Caco-2 (cell line): ENCODE measurements at regions not wholly inside any gene's neighbourhood (a gene's known extent, or its start where the extent isn't known, plus 50 kb on each side); places are given as distances from the start of the nearest gene placed in this dataset.
A peak's percentile ranks its signal among the peaks of the same experiment; 100 is the strongest.

Source experiments
- BruUV-seq: library from RNA; stranded (reverse); fragments of 400-500 nt; replicated peaks from 2 replicates; lab custom pipeline; 2021; lab: Mats Ljungman, UMichigan
- CTCF ChIA-PET: fragments of 300-600 bp; sonication (Branson Sonifier 250); formaldehyde crosslinking; loops from one replicate; lab custom pipeline; 2022; ENCODE audit warnings: antibody characterized with exemption; lab: Charles Lee
- POLR2A ChIA-PET: fragments of 300-600 bp; sonication (Branson Sonifier 250); formaldehyde crosslinking; loops from one replicate; lab custom pipeline; 2022; ENCODE audit warnings: antibody characterized with exemption; lab: Charles Lee
- DNase-seq, 2 experiments: peaks; one replicate each; pipeline versions ENCODE4 v3.0.0 to v3.0.0-alpha.2; 2020 to 2022
- H3K27me3 ChIP-seq: replicated peaks from 2 replicates; pipeline ENCODE4 v1.6.0; 2011; ENCODE audit warnings: low read length; ENCODE audit not compliant: control insufficient read depth, insufficient read depth
- H3K36me3 ChIP-seq: 2 replicates; pipeline ENCODE4 v1.5.1; 2011; ENCODE audit warnings: low read length; ENCODE audit not compliant: control insufficient read depth, insufficient read depth
- H3K4me1 ChIP-seq: fragments of 250-450 bp; sonication (Bioruptor Pico); 2 replicates; pipeline ENCODE4 v1.5.1; 2020; ENCODE audit warnings: mild to moderate bottlenecking
- H3K4me3 ChIP-seq: 2 replicates; pipeline ENCODE4 v1.5.1; 2011; ENCODE audit warnings: low read depth, mild to moderate bottlenecking, control low read depth, low read length
- H3K9me3 ChIP-seq: fragments of 250-450 bp; sonication (Bioruptor Pico); 2 replicates; pipeline ENCODE4 v1.5.1; 2020; ENCODE audit warnings: mild to moderate bottlenecking, moderate library complexity
- H3K27ac Mint-ChIP-seq: one replicate; pipeline ENCODE4 v1.8.0; 2022; ENCODE audit warnings: mixed read lengths; ENCODE audit not compliant: unreplicated experiment
- H3K27me3 Mint-ChIP-seq: one replicate; pipeline ENCODE4 v1.8.0; 2022; ENCODE audit warnings: mixed read lengths; ENCODE audit not compliant: insufficient read depth, unreplicated experiment
- H3K36me3 Mint-ChIP-seq: one replicate; pipeline ENCODE4 v1.8.0; 2022; ENCODE audit warnings: mild to moderate bottlenecking, mixed read lengths; ENCODE audit not compliant: insufficient read depth, unreplicated experiment
- H3K4me1 Mint-ChIP-seq: one replicate; pipeline ENCODE4 v1.8.0; 2022; ENCODE audit warnings: low read depth, mixed read lengths; ENCODE audit not compliant: unreplicated experiment
- H3K4me3 Mint-ChIP-seq: one replicate; pipeline ENCODE4 v1.8.0; 2022; ENCODE audit warnings: mild to moderate bottlenecking, moderate library complexity, mixed read lengths; ENCODE audit not compliant: unreplicated experiment
- H3K9me3 Mint-ChIP-seq: one replicate; pipeline ENCODE4 v1.8.0; 2022; ENCODE audit warnings: mixed read lengths; ENCODE audit not compliant: unreplicated experiment
- CTCF ChIP-seq, 2 experiments: fragments of 200-600 bp in 1 of 2; IDR thresholded peaks; 1 replicate in 1 of 2; 2 replicates in 1 of 2; pipeline versions ENCODE4 v1.5.1 to v1.8.0; 2011 to 2022; ENCODE audit warnings: antibody characterized with exemption in 1 of 2, control low read depth in 1 of 2, inconsistent platforms in 1 of 2, low read depth in 1 of 2, low read length in 1 of 2, mild to moderate bottlenecking in 1 of 2, moderate library complexity in 1 of 2; ENCODE audit not compliant: insufficient read depth in 1 of 2, severe bottlenecking in 1 of 2, unreplicated experiment in 1 of 2
- intact Hi-C: fragments of 100-400 bp; cut with micrococcal nuclease; formaldehyde crosslinking; loops from one replicate; pipeline ENCODE4 v1.10.0; 2022; ENCODE audit not compliant: unreplicated experiment

- peak in 1 of 2 experiments; percentile 28 for DNase-seq
- Mint-ChIP-seq H3K36me3 (no peaks in the 10 kb centered on the region), H3K27me3 (peaks cover 3% of the 10 kb centered on the region), H3K4me1 (peaks cover 15% of the 10 kb centered on the region), H3K27ac (no peak overlapping the region), H3K9me3 (no peaks in the 10 kb centered on the region), H3K4me3 (no peak overlapping the region)
- TF ChIP-seq CTCF (IDR thresholded peaks at IDR 0.05; ENCODE audit: insufficient read depth in 1 of 2, low read depth in 1 of 2, low read length in 1 of 2, severe bottlenecking in 1 of 2, unreplicated experiment in 1 of 2) = no peak
- ChIA-PET CTCF (no interaction called here), POLR2A (no interaction called here)
- Histone ChIP-seq H3K36me3 (no peaks in the 10 kb centered on the region), H3K4me1 (peaks cover 7% of the 10 kb centered on the region; the same call in 1 of the 2 replicates), H3K27me3 (no peaks in the 10 kb centered on the region), H3K4me3 (no peak overlapping the region), H3K9me3 (no peaks in the 10 kb centered on the region)
- intact Hi-C loops = loop anchor here (1.0 kb wide), 1 partner anchor 132 kb away; no protein-coding TSS in a partner anchor
- BruUV-seq = no TSS peak
These were observed 597.8 kb downstream of the EFNA5 start for GRCh38 chr5:107072967-107073366.

GRCh38 chr5:107072440-107072839 is 598.3 kb downstream of the EFNA5 start:
- H3K4me1 ChIP-seq = peaks cover 7% of the 10 kb centered on the region; the same call in 1 of the 2 replicates
- DNase-seq = no peak
- intact Hi-C loops = no loop called here
- H3K36me3 Mint-ChIP-seq = no peaks in the 10 kb centered on the region
- peaks cover 15% of the 10 kb centered on the region for H3K4me1 Mint-ChIP-seq
- H3K9me3 Mint-ChIP-seq = no peaks in the 10 kb centered on the region
- H3K27me3 ChIP-seq = no peaks in the 10 kb centered on the region
- ChIA-PET POLR2A (no interaction called here), CTCF (no interaction called here)
- no TSS peak for BruUV-seq
- no peak for TF ChIP-seq CTCF (IDR thresholded peaks at IDR 0.05; ENCODE audit: insufficient read depth in 1 of 2, low read depth in 1 of 2, low read length in 1 of 2, severe bottlenecking in 1 of 2, unreplicated experiment in 1 of 2)
- no peak overlapping the region for H3K4me3 ChIP-seq
- H3K27me3 Mint-ChIP-seq = peaks cover 3% of the 10 kb centered on the region
- H3K9me3 ChIP-seq = no peaks in the 10 kb centered on the region
- no peaks in the 10 kb centered on the region for H3K36me3 ChIP-seq
- H3K4me3 Mint-ChIP-seq = no peak overlapping the region
- no peak overlapping the region for H3K27ac Mint-ChIP-seq

GRCh38 chr5:107068782-107069181 is 602.0 kb downstream of the EFNA5 start:
- Mint-ChIP-seq H3K36me3 (no peaks in the 10 kb centered on the region), H3K27ac (no peak overlapping the region), H3K4me3 (no peak overlapping the region), H3K4me1 (peaks cover 15% of the 10 kb centered on the region), H3K27me3 (peaks cover 6% of the 10 kb centered on the region), H3K9me3 (no peaks in the 10 kb centered on the region)
- CTCF ChIA-PET = no interaction called here
- Histone ChIP-seq H3K27me3 (no peaks in the 10 kb centered on the region), H3K4me1 (peaks cover 7% of the 10 kb centered on the region; the same call in 1 of the 2 replicates), H3K9me3 (no peaks in the 10 kb centered on the region), H3K4me3 (no peak overlapping the region), H3K36me3 (no peaks in the 10 kb centered on the region)
- no TSS peak for BruUV-seq
- DNase-seq = no peak
- TF ChIP-seq CTCF (IDR thresholded peaks at IDR 0.05; ENCODE audit: insufficient read depth in 1 of 2, low read depth in 1 of 2, low read length in 1 of 2, severe bottlenecking in 1 of 2, unreplicated experiment in 1 of 2) = no peak
- intact Hi-C loops = no loop called here
- POLR2A ChIA-PET = no interaction called here
